Posterior vena cava (tissue), 2 donors: ENCODE measurements at regions not wholly inside any gene's neighbourhood (a gene's known extent, or its start where the extent isn't known, plus 50 kb on each side); places are given as distances from the start of the nearest gene placed in this dataset.

ENCODE experiments used
- DNase-seq: peaks from one replicate; pipeline ENCODE4 v3.0.0-alpha.2; 2020; ENCODE audit warnings: low spot score
- intact Hi-C, 2 donors: fragments of 100-400 bp; cut with DNase I; formaldehyde crosslinking; loops; one replicate each; pipeline versions ENCODE4 v1.14.1 to v1.14.2; 2022 to 2023
- donor health status: DM: yes; HTN: yes; CAD: no.
- donor health status: DM: yes; HTN: yes; CAD: no.

DNA sequence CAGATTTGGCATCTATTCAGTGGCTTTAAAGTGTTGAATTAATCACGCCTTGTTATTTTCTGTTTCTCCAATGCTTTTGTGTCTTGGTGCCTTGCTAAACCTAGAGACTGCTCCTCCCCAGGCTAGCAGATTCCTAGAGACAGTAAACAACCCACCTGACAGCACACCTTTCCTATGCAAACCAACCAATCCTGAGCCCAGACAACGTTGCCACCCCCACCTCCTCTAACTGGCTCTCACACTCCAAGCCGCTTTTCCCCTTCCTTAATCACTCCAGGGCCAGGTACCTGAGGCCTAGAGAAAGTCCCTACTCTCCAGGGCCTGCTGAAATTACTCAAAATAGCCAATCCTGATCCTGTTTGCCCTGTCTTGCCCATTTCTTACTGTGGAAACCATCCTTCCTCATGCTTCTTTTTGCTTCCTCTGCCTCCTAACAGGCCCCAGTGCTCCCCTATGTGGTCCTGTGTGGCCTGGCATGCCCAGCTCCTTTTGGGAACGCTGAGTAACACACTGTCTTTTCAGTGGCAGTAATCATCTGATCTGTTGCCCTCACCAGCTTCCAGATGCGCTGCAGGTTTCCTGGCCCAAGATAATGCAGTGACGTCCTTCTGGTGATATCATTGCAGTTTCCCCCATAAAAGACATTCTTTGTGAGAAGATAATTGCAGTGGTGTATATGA, 53.4 kb downstream of the GAS1 start:
- DNase-seq = no peak
- intact Hi-C loops = no loop called here

DNA sequence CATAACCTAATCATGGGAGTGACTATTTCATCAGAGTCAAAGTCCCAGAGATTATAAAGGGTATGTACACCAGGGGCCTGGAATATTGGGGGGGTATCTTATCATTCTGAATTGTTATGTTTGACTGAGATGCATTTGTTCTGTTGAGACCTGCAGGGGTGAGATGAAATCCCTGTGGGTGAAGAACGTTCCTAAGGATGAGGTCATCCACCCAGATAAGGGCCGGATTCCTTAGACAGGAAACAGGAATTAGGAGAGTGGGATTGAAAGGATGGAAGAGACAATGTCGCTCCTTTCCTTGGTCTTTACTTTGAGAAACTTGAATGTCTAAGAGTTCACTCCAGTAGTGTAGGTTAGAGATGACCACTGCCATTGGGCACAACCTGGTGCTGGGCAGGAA, 54.7 kb downstream of the GAS1 start:
- intact Hi-C loops = no loop called here
- DNase-seq = no peak

- intact Hi-C loops = no loop called here
- DNase-seq = no peak
Observed at GRCh38 chr9:86891886-86892437, 55.3 kb downstream of the GAS1 start.

GRCh38 chr9:86891091-86891490, 56.2 kb downstream of the GAS1 start:
- intact Hi-C loops = no loop called here
- DNase-seq = no peak

DNA sequence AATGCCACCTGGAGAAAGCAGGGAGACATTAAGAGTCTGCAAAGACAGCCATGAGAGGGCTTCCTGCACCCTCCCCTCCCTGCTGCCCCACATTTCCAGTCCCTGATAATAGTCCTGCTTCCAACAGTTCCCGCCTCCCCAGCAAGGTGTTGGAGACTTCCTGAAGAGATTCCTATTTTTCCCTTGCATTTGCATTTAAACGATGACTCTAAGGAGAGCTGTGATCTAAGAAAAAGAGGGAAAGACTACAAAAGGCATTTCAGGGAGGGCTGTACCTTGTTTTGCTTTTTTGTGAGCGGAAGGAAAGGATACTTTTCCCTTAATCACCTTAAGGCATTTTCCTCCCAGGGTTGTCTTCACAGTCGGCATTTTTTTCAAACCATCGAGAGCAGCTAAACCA, 62.1 kb downstream of the GAS1 start:
- DNase-seq = no peak
- intact Hi-C loops = no loop called here

DNA sequence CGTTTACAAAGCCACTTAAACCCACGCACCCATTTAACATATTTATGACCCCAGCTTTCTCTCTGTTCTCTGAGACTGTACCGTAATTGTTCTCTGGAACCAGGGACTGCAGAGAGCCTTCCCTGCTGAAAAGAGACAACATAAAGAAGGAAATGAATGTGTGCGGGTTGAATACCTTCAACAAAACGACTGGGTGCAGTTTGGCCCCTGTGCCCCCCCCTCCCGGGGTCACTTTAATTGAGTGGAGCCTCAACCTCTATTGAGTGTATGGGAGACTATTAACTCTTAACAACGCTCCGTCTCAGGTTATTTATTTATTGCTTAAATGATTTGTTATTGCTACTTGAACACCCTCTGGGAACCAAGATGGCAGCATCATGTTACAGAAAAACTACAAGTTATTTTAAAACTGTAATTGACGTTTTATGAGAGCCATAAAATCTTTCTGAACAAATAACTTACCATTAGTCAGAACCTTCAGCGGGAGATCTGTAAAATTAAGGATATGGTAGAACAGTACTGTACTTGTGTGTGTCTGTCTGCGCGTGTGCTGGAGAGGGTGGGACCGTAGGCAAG, 70.6 kb downstream of the GAS1 start:
- intact Hi-C loops = no loop called here
- no peak for DNase-seq

DNA sequence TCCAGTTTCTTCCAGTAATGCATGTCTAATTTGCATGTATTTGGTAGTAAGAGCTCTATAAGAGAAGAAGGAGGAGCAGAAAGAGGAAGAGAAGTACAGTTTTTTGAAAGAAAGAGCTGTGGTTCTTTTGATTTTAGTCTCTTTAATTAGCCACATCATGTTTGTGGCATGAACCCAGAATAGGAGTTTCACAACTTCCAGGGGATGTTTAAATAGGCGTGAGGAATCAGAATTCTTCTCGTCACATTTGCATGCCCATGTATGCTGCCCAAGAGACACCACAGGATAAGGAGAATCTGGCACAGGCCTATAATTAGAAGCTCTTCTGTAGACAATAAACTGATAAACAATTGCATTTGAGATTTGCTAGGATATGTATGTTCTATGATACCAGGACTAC, 78.7 kb downstream of the GAS1 start:
- intact Hi-C loops = no loop called here
- DNase-seq = no peak

- intact Hi-C loops = no loop called here
Observed at GRCh38 chr9:86867804-86868313, 79.4 kb downstream of the GAS1 start.

DNA sequence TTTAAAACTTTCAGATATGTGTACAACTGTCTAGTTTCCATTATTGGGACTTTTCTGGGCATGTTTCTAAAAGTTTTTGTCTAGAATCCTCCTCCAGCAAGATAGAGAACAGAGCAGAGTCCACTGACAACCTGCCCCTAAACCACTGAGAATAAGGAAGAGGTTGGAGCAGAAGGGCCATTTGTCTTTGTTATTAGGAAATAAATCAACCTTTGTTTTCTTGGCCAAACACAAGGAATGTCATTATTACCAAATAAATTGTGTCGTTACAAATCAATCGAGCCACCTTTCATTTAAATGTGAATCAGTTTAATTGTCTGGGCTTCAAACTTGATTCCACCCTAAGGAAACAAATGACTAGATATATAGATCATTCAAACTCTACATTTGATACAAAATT, 81.4 kb downstream of the GAS1 start:
- no peak for DNase-seq
- intact Hi-C loops = no loop called here

More at GRCh38 chr9:86867804-86868313, 79.4 kb downstream of the GAS1 start:
- no peak for DNase-seq

DNA sequence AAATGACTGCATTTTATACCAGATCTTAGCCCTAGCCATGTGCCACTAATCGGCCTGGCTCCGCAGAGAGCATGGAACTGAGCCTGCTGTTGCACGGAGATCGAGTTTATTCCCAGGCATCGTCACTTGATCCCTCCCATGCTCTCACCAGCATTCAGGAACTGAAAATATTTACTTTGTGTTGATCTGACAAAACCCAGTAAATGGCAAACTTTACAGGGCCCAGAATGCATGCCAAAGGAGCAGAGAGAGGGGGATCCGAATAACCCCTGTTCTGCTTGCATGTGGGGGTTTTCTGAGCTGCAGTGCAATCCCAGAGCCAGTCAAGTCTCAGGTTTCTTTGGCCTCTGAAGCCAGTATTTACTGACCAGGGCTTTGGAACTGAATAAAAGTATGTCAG, 87.3 kb downstream of the GAS1 start:
- intact Hi-C loops = no loop called here
- DNase-seq = no peak

DNA sequence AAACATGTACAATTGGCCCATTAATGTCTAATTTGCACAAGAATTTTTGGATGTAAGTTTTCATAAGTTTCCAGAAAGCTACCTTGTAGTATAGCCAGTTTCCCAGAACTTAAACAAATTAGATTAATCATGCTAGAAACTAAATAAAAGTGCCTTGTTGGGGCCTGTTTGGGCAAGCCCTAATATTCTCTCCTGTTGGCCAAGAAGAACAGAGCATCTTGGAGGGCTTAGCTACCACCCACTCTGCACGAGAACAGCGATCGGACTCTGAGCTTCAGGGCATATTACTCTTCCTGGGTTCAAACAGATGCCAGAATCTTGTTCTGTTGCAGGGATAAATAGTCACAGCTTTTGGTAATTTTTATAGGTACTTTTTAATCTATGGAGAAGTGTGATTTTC, 88.2 kb downstream of the GAS1 start:
- intact Hi-C loops = loop anchor here in 1 of 2 donors (10.0 kb wide), 1 partner anchor 1506 kb away; no protein-coding TSS in a partner anchor

GRCh38 chr9:86858009-86858408, 89.3 kb downstream of the GAS1 start:
- intact Hi-C loops = loop anchor here in 1 of 2 donors (10.0 kb wide), 1 partner anchor 1507 kb away; no protein-coding TSS in a partner anchor
- no peak for DNase-seq

More for the DNA sequence above, 88.2 kb downstream of the GAS1 start:
- DNase-seq = no peak

- no peak for DNase-seq
- intact Hi-C loops = loop anchor here in 1 of 2 donors (10.0 kb wide), 1 partner anchor 1509 kb away; no protein-coding TSS in a partner anchor
Observed at GRCh38 chr9:86856259-86856658, 91.0 kb downstream of the GAS1 start.

DNA sequence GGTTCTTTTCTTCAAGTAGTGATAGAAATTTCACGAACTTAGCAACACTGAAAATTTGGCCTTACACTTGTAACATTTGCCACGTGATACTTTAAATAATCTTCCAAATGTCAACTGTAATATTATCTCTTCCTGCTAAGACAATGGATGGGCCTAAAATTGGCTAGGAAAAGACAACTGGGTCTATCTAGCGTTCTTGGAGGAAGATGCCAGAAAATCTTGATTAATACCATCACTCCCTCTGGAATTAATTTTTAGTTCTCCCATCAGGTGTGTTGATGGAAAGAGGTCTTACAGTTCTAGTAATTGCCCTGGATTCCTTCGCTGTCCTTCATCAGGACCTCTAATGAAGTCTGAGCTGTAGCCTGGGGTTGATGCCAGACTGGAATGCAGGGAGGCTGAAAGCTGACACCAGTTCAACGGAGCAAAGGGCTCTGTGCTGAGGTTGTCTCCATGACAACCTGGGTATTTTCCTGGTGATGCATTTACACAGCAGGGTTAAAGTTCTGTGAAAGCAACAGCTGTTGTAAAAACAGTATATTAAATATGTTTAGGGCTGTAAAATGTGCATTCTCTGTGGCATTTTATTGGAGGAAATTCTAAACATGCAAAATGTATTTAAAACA, 92.3 kb downstream of the GAS1 start:
- DNase-seq = no peak
- intact Hi-C loops = loop anchor here in 1 of 2 donors (10.0 kb wide), 1 partner anchor 1510 kb away; no protein-coding TSS in a partner anchor

- intact Hi-C loops = no loop called here
- no peak for DNase-seq
Observed at GRCh38 chr9:86846656-86847055, 100.7 kb downstream of the GAS1 start.

DNA sequence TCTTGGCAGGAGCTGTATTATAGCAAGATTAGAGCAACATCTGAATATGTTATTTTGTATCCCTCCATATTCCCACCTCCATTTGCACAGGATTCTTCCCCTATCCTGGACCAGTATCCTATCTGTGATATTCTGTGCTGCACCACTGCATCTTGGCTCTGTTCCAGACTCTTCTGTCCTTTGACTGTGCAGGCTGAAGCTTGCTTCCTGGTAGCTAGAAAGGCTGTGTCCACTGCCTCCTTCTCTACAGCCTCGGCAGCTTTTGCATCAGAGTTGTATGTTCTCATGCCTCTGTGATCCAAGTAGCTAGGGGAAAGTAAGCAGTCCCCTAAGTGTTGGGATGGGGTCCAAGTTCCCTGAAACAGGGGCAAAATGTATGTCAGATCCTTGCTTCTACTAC, 104.1 kb downstream of the GAS1 start:
- DNase-seq = no peak
- intact Hi-C loops = no loop called here

DNA sequence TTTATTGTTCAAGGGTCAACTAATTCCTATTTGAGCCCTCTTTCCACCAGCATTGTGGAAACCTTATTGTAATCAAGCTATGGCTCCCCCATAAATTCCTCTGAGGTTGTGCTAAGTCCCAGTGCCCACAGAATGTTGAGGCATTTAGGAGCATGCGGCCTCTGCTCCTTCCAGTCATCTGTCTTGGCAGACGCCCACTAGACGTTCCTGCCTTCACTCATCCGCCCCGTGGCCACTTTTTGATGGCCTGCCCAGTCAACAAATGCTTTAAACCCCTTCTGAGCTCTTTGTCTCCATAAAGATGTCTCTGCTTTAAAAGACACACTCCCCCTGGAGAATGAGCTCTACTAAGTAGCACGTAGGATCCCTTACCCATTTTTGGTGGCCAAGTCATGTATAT, 104.7 kb downstream of the GAS1 start:
- DNase-seq = no peak
- intact Hi-C loops = no loop called here

GRCh38 chr9:86839522-86839921, 107.8 kb downstream of the GAS1 start:
- no peak for DNase-seq
- intact Hi-C loops = no loop called here

DNA sequence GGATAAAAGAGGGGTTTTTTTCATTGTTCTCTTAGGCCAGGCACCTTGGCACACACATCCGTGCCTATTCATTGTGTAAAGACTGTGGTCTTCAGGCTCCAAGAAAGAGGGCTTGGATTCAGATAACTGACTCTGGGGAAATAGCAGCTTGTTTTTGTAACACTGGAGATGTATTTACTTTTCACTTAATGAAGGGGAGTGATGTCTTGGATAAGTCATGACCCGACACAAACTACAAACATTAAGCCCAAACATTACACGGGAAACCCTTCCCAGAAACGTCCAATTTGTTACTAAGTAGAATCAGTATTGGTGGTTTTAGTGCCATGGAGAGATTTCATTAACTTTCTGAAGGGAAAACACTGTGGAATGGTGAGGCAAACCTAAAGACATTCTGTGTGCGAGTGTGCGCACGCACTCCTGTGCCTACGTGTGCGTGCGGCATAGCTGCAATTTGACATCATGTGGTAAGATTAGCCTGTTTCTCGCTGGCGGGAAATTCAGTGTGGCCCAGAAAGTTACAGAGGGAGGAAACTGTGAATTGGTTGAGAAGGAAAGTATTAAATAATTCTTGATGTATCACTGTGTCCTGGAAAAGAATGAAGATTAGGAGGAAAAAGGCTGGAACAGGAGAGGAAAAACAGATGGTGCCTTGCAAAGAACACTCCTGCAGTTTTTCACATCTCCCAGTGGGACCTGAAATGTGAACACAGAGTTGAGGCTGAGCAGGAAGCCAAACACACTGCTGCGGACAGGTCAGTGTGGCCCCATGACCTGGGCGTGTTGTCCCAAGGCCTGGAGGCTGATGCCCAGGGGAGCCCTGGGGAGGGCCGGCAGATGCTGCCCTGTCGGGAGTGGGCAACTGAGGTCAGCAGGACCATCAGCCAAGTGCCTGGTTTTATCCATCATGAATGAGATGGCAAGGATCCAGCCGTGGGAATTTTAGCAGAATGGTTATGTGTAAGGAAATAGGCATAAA, 108.5 kb downstream of the GAS1 start:
- intact Hi-C loops = no loop called here
- DNase-seq = no peak
